ENCODE measurements at regions not wholly inside any gene's neighbourhood (a gene's known extent, or its start where the extent isn't known, plus 50 kb on each side); places are given as distances from the start of the nearest gene placed in this dataset.

GRCh38 chr6:63014290-63014689, 197.0 kb upstream of the FKBP1C start (continued):
- TF ChIP-seq OSR2 (tag by site-specific recombination; IDR thresholded peaks at IDR 0.05) = no peak
- no peak for TF ChIP-seq AEBP2 (tag by site-specific recombination; IDR thresholded peaks at IDR 0.05; ENCODE audit: borderline replicate concordance)
- no peak for TF ChIP-seq KLF8 (tag by site-specific recombination; IDR thresholded peaks at IDR 0.05)
- TF ChIP-seq ZNF530 (tag by site-specific recombination; IDR thresholded peaks at IDR 0.05; ENCODE audit: low read depth) = no peak

- TF ChIP-seq KLF16 (tag by site-specific recombination; IDR thresholded peaks at IDR 0.05) = no peak
- TF ChIP-seq ZNF707 (tag by site-specific recombination; IDR thresholded peaks at IDR 0.05) = no peak
- TF ChIP-seq PATZ1 (tag by site-specific recombination; IDR thresholded peaks at IDR 0.05) = no peak
- TF ChIP-seq ZBTB8A (tag by site-specific recombination; IDR thresholded peaks at IDR 0.05) = no peak
- TF ChIP-seq ZNF398 (tag by site-specific recombination; IDR thresholded peaks at IDR 0.05) = no peak
- TF ChIP-seq ZNF558 (tag by site-specific recombination; IDR thresholded peaks at IDR 0.05) = no peak
- TF ChIP-seq ZNF221 (tag by site-specific recombination; IDR thresholded peaks at IDR 0.05; ENCODE audit: borderline replicate concordance) = no peak
- no peak for TF ChIP-seq ZNF19 (tag by site-specific recombination; IDR thresholded peaks at IDR 0.05; ENCODE audit: low read depth)
- TF ChIP-seq ZNF473 (tag by site-specific recombination; IDR thresholded peaks at IDR 0.05) = no peak
- TF ChIP-seq ZFHX2 (tag by site-specific recombination; conservative IDR thresholded peaks at IDR 0.05) = no peak
- no peak for TF ChIP-seq ZNF513 (tag by site-specific recombination; IDR thresholded peaks at IDR 0.05)
- TF ChIP-seq ZNF248 (tag by site-specific recombination; IDR thresholded peaks at IDR 0.05) = no peak
- TF ChIP-seq, protein P1, sequence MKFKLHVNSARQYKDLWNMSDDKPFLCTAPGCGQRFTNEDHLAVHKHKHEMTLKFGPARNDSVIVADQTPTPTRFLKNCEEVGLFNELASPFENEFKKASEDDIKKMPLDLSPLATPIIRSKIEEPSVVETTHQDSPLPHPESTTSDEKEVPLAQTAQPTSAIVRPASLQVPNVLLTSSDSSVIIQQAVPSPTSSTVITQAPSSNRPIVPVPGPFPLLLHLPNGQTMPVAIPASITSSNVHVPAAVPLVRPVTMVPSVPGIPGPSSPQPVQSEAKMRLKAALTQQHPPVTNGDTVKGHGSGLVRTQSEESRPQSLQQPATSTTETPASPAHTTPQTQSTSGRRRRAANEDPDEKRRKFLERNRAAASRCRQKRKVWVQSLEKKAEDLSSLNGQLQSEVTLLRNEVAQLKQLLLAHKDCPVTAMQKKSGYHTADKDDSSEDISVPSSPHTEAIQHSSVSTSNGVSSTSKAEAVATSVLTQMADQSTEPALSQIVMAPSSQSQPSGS (tag by site-specific recombination; IDR thresholded peaks at IDR 0.05; ENCODE audit: low read depth) = no peak
- no peak for TF ChIP-seq ZNF341 (tag by site-specific recombination; IDR thresholded peaks at IDR 0.05; ENCODE audit: low read depth)
- TF ChIP-seq, protein P2, sequence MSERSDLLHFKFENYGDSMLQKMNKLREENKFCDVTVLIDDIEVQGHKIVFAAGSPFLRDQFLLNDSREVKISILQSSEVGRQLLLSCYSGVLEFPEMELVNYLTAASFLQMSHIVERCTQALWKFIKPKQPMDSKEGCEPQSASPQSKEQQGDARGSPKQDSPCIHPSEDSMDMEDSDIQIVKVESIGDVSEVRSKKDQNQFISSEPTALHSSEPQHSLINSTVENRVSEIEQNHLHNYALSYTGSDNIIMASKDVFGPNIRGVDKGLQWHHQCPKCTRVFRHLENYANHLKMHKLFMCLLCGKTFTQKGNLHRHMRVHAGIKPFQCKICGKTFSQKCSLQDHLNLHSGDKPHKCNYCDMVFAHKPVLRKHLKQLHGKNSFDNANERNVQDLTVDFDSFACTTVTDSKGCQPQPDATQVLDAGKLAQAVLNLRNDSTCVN (tag by site-specific recombination; optimal IDR thresholded peaks at IDR 0.05) = no peak
- no peak for TF ChIP-seq ZNF624 (tag by site-specific recombination; IDR thresholded peaks at IDR 0.05)
- no peak for TF ChIP-seq ZNF394 (tag by site-specific recombination; IDR thresholded peaks at IDR 0.05; ENCODE audit: borderline replicate concordance)
- no peak for TF ChIP-seq ZNF354C (tag by site-specific recombination; IDR thresholded peaks at IDR 0.05; ENCODE audit: borderline replicate concordance, low read depth)
- TF ChIP-seq IKZF3 (tag by site-specific recombination; IDR thresholded peaks at IDR 0.05) = no peak
- H3K4me3 ChIP-seq (ENCODE audit: low read depth, low read length) = no peak overlapping the region
- H3K4me1 ChIP-seq (ENCODE audit: control insufficient read depth, insufficient read depth, low read length) = no peaks in the 10 kb centered on the region
- H3K9me3 ChIP-seq (ENCODE audit: control insufficient read depth, insufficient read depth, low read depth, low read length) = no peaks in the 10 kb centered on the region
- ChIA-PET CTCF (interaction anchor here (0.8 kb wide), 1 partner anchor 249 kb away, joined by 3 read pairs; no protein-coding TSS in a partner anchor), POLR2A (no interaction called here)
- no peaks in the 10 kb centered on the region for H3K36me3 ChIP-seq (ENCODE audit: control insufficient read depth in 2 of 2, insufficient read depth in 1 of 2, low read length in 2 of 2)
- no peak overlapping the region for H3K27ac ChIP-seq (ENCODE audit: extremely low read depth, low read depth, low read length)
Observed at GRCh38 chr6:63022631-63023030, 188.6 kb upstream of the FKBP1C start.
